HCT116 (cell line): ENCODE measurements at regions not wholly inside any gene's neighbourhood (a gene's known extent, or its start where the extent isn't known, plus 50 kb on each side); places are given as distances from the start of the nearest gene placed in this dataset.

ENCODE experiments used
- RAD21 ChIP-seq: IDR thresholded peaks from 2 replicates; pipeline ENCODE4 v1.6.1; 2012; ENCODE audit warnings: low read depth, mild to moderate bottlenecking
- TF ChIP-seq, protein P1 (sequence below), 3 experiments: fragments of 200-600 bp in 1 of 3; sonication (generic) in 1 of 3; IDR thresholded peaks in 2 of 3; conservative IDR thresholded peaks in 1 of 3; 2 replicates each; pipeline ENCODE4 v1.5.1; 2012 to 2017; ENCODE audit warnings: low read depth in 2 of 3, low read length in 2 of 3, antibody characterized with exemption in 1 of 3, borderline replicate concordance in 1 of 3, control low read depth in 1 of 3, mild to moderate bottlenecking in 1 of 3, mixed read lengths in 1 of 3, mixed run types in 1 of 3, moderate library complexity in 1 of 3; ENCODE audit not compliant: insufficient read depth in 1 of 3

DNA sequence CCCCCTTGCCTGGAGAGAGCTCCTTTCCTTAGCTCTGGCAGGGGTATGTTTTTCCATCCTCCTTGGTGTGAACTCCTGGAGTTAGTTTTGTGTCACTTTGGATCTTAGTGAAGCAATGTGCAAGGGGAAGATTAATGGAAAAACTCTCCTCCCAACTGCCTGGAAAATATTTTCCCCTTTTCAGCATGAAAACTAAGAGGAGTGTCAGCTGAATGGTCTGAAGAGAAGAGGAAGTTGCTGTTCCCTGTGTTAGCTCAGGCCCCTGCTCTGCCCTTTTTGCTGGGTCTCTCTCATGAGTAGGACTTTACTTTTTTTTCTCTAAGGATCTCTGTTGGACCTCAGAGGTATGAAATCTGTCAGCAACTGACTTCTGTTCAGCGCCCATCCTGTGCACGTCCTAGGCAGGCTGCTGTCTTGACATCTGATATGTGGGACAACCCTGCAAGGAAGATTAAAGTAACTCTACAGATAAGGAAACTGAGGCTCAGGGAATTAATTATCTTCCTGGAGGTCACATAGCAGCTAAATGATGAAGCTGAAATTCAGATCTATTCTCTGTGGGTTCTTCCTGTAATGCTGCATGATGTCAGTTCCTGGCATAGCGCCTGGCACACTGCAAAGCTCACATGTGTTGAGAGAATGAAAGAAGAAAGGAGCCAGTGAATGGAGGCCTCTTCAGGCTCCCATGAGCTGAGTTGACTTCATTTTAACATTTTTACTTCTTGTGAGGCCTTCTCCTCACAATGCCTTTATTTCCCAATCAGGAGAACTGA lies 109.7 kb upstream of the GALNT15 start:
- TF ChIP-seq, protein P1, sequence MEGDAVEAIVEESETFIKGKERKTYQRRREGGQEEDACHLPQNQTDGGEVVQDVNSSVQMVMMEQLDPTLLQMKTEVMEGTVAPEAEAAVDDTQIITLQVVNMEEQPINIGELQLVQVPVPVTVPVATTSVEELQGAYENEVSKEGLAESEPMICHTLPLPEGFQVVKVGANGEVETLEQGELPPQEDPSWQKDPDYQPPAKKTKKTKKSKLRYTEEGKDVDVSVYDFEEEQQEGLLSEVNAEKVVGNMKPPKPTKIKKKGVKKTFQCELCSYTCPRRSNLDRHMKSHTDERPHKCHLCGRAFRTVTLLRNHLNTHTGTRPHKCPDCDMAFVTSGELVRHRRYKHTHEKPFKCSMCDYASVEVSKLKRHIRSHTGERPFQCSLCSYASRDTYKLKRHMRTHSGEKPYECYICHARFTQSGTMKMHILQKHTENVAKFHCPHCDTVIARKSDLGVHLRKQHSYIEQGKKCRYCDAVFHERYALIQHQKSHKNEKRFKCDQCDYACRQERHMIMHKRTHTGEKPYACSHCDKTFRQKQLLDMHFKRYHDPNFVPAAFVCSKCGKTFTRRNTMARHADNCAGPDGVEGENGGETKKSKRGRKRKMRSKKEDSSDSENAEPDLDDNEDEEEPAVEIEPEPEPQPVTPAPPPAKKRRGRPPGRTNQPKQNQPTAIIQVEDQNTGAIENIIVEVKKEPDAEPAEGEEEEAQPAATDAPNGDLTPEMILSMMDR (IDR thresholded peaks at IDR 0.05 in 2 of 3, conservative IDR thresholded peaks at IDR 0.05 in 1 of 3; ENCODE audit: borderline replicate concordance in 1 of 3, insufficient read depth in 1 of 3, low read depth in 2 of 3, low read length in 2 of 3): no peak
- no peak for TF ChIP-seq RAD21
